ENCODE measurements at regions not wholly inside any gene's neighbourhood (a gene's known extent, or its start where the extent isn't known, plus 50 kb on each side); places are given as distances from the start of the nearest gene placed in this dataset.

DNA sequence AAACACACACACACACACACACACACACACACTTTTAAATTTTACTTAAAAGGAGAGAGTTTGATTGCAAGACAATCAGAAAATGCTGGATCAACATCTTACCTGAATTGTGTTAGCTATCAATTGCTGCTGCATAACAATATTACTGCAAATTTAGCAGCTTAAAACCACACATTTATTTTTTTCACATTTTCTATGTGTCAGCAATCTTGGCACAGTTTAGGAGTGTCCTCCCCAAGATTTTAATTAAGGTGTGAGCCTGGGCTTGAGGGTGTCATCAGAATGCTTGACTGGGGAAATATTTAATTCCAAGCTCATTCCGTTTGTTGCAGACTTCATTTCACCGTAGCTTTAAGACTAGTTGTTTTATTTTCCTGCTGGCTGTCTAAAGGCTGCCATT is 431.0 kb upstream of the GJE1 start:
- DNase-seq (ENCODE audit: low spot score) = no peak
- TF ChIP-seq CTCF (IDR thresholded peaks at IDR 0.05; ENCODE audit: extremely low read depth, insufficient read depth, missing control alignments) = no peak
- in situ Hi-C loops (cut with MboI; ENCODE audit: low pct_unique_long_range_greater_than_20kb, low sequenced_read_pairs, unreplicated experiment) = no loop called here

DNA sequence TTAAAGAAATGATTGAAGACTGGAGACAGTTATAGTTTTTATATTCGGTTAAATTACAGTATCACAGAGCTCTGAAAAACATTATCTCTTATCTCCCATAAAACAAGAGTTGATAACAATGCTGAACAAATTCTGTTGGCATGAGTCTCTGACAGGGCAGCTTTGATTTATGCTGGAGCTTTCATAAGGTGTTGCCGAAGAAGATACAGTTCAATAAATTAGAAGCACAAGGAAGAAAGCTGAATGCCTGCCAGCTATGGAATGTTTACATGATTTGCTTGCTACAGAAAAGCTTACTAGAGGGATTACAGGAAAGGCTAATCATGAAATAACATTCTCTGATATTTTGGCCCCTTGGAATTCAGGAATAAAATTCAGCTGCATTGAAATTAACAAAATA is 431.9 kb upstream of the GJE1 start:
- in situ Hi-C loops (cut with MboI; ENCODE audit: low pct_unique_long_range_greater_than_20kb, low sequenced_read_pairs, unreplicated experiment) = no loop called here
- no peak for TF ChIP-seq CTCF (IDR thresholded peaks at IDR 0.05; ENCODE audit: extremely low read depth, insufficient read depth, missing control alignments)
- DNase-seq (ENCODE audit: low spot score) = no peak

DNA sequence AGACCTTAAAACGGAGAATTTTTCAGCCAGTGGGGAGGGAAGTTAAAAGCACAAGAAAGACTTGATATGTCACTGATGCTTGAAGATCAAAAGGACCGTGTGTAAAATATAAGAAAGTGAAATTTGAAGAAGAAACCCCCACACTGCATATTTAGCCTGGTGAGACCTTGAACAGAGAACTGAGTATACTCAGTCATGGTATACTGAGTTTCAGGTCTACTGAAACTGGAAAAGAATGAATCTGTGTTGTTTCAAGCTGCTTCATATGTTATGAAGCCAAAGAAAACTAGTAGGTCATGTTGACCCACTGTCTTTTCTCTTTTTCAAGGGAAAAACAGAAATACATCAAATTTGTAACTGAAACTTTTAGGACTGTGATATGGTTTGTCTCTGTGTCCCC is 443.8 kb upstream of the GJE1 start:
- DNase-seq (ENCODE audit: low spot score) = peak; percentile 9
- TF ChIP-seq CTCF (IDR thresholded peaks at IDR 0.05; ENCODE audit: extremely low read depth, insufficient read depth, missing control alignments) = no peak
- in situ Hi-C loops (cut with MboI; ENCODE audit: low pct_unique_long_range_greater_than_20kb, low sequenced_read_pairs, unreplicated experiment) = no loop called here

- in situ Hi-C loops (cut with MboI; ENCODE audit: low pct_unique_long_range_greater_than_20kb, low sequenced_read_pairs, unreplicated experiment) = no loop called here
- no peak for DNase-seq (ENCODE audit: low spot score)
- no peak for TF ChIP-seq CTCF (IDR thresholded peaks at IDR 0.05; ENCODE audit: extremely low read depth, insufficient read depth, missing control alignments)
These were observed 447.3 kb upstream of the GJE1 start for GRCh38 chr6:141685416-141685815.

- no peak for TF ChIP-seq CTCF (IDR thresholded peaks at IDR 0.05; ENCODE audit: extremely low read depth, insufficient read depth, missing control alignments)
- in situ Hi-C loops (cut with MboI; ENCODE audit: low pct_unique_long_range_greater_than_20kb, low sequenced_read_pairs, unreplicated experiment) = no loop called here
- DNase-seq (ENCODE audit: low spot score) = no peak
These were observed 450.3 kb upstream of the GJE1 start for GRCh38 chr6:141682391-141682790.

DNA sequence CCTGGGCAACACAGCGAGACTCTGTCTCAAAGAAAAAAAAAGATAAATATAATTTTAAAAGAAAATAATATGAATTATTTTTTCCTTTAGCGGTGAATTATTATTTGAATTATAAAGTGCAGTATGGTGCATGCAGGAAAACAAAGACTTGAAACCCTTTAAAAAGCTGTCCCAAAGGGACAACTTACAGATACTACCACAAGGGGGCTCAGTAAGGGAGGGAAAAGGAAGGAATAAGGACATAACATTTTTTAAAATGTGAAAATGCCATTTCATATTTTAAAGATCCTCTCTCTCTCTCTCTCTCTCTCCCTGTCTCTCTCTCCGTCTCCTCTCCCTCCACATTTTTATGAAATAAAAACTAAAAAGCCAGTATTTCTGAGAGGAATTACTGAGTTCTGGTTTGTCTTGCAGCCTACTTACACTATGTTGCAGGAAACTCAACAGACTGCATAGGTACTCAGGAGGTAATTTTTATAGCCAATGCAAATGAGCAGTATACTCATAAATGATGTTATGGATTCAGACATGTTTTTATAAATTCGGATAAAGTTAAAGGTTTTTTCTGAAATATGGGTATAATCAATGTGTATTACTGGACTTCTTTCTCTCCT is 455.0 kb upstream of the GJE1 start:
- DNase-seq (ENCODE audit: low spot score) = no peak
- in situ Hi-C loops (cut with MboI; ENCODE audit: low pct_unique_long_range_greater_than_20kb, low sequenced_read_pairs, unreplicated experiment) = no loop called here
- TF ChIP-seq CTCF (IDR thresholded peaks at IDR 0.05; ENCODE audit: extremely low read depth, insufficient read depth, missing control alignments) = peak; percentile 54

- in situ Hi-C loops (cut with MboI; ENCODE audit: low pct_unique_long_range_greater_than_20kb, low sequenced_read_pairs, unreplicated experiment) = no loop called here
- DNase-seq (ENCODE audit: low spot score) = no peak
- no peak for TF ChIP-seq CTCF (IDR thresholded peaks at IDR 0.05; ENCODE audit: extremely low read depth, insufficient read depth, missing control alignments)
These were observed 456.8 kb upstream of the GJE1 start for GRCh38 chr6:141675957-141676356.
